C4-2B (cell line): ENCODE measurements at regions not wholly inside any gene's neighbourhood (a gene's known extent, or its start where the extent isn't known, plus 50 kb on each side); places are given as distances from the start of the nearest gene placed in this dataset.

Experiments used
- CTCF ChIP-seq: fragments of 450-650 bp; conservative IDR thresholded peaks from 2 replicates; pipeline ENCODE4 v1.5.1; 2017; ENCODE audit warnings: mild to moderate bottlenecking
- ZFX ChIP-seq: fragments of 450-650 bp; IDR thresholded peaks from 2 replicates; pipeline ENCODE4 v1.6.1; 2017

- TF ChIP-seq CTCF = no peak
- TF ChIP-seq ZFX = no peak
Measured at GRCh38 chr1:189336115-189337100, 1141.3 kb downstream of the BRINP3 start.
